ENCODE measurements at regions not wholly inside any gene's neighbourhood (a gene's known extent, or its start where the extent isn't known, plus 50 kb on each side); places are given as distances from the start of the nearest gene placed in this dataset.

GRCh38 chr5:90184764-90185163 is 224.8 kb downstream of the CETN3 start:
- BruUV-seq (replicated peaks) = no TSS peak
- dilution Hi-C loops (cut with MboI; ENCODE audit: extremely low pct_ligation_motif_present, low sequenced_read_pairs) = no loop called here
- FAIRE-seq = no peak
- no peaks in the 10 kb centered on the region for H3K9me3 ChIP-seq (replicated peaks; ENCODE audit: control insufficient read depth, insufficient read depth, low read length)
- H4K20me1 ChIP-seq (replicated peaks; ENCODE audit: control insufficient read depth, extremely low read depth, insufficient read depth, low read length) = no peaks in the 10 kb centered on the region
- ChIA-PET POLR2A (no interaction called here), CTCF (interaction anchor here (1.7 to 7.4 kb wide), 2 partner anchors 1456 to 1460 kb away, joined by 4 to 67 read pairs; no protein-coding TSS in a partner anchor)
- DNase-seq (ENCODE audit: low read depth, low spot score) = no peak
- H3K27me3 ChIP-seq (ENCODE audit: control insufficient read depth in 2 of 2, insufficient read depth in 2 of 2, low read length in 2 of 2) = no peaks in the 10 kb centered on the region
- no peaks in the 10 kb centered on the region for H3K36me3 ChIP-seq (ENCODE audit: control insufficient read depth in 2 of 2, extremely low read depth in 1 of 2, insufficient read depth in 2 of 2, low read length in 2 of 2)
- H2AFZ ChIP-seq (ENCODE audit: low read depth, low read length) = no peak overlapping the region
- intact Hi-C loops (cut with micrococcal nuclease) = loop anchor here (1.0 kb wide), 2 partner anchors 1301 to 1457 kb away; partner anchors contain the start of gene MEF2C
- no peak overlapping the region for H3K9ac ChIP-seq (replicated peaks; ENCODE audit: extremely low read depth, insufficient read depth, low read length)
- TF ChIP-seq POLR2A (IDR thresholded peaks at IDR 0.05; ENCODE audit: low read depth, low read length) (no peak), CTCF (IDR thresholded peaks at IDR 0.05; ENCODE audit: extremely low read depth in 1 of 2, insufficient read depth in 1 of 2, low read depth in 1 of 2, low read length in 2 of 2) (no peak), GATA2 (IDR thresholded peaks at IDR 0.05; ENCODE audit: insufficient read depth, insufficient read length, low read depth, low read length) (no peak), EZH2 (IDR thresholded peaks at IDR 0.05; ENCODE audit: borderline replicate concordance, low read depth, low read length, severe bottlenecking) (no peak)
- H3K4me3 ChIP-seq (replicated peaks in 1 of 3; ENCODE audit: insufficient read depth in 1 of 3, low read depth in 1 of 3, low read length in 3 of 3) = no peak overlapping the region
- no peak overlapping the region for H3K27ac ChIP-seq (ENCODE audit: insufficient read depth, low read depth, low read length)
- no peaks in the 10 kb centered on the region for H3K79me2 ChIP-seq (ENCODE audit: control insufficient read depth, insufficient read depth, low read length)
- H3K4me2 ChIP-seq (ENCODE audit: insufficient read depth, low read length) = no peak overlapping the region
- H3K4me1 ChIP-seq (ENCODE audit: control insufficient read depth, extremely low read depth, insufficient read depth, low read length) = no peaks in the 10 kb centered on the region
- H3K9me1 ChIP-seq (replicated peaks; ENCODE audit: control insufficient read depth, extremely low read depth, insufficient read depth, low read length) = no peaks in the 10 kb centered on the region

- FAIRE-seq (no peak), DNase-seq (ENCODE audit: low read depth, low spot score) (no peak)
- intact Hi-C loops (cut with micrococcal nuclease) = no loop called here
- Histone ChIP-seq H3K9me1 (replicated peaks; ENCODE audit: control insufficient read depth, extremely low read depth, insufficient read depth, low read length) (no peaks in the 10 kb centered on the region), H2AFZ (ENCODE audit: low read depth, low read length) (no peak overlapping the region), H3K4me3 (replicated peaks in 1 of 3; ENCODE audit: insufficient read depth in 1 of 3, low read depth in 1 of 3, low read length in 3 of 3) (no peak overlapping the region), H3K36me3 (ENCODE audit: control insufficient read depth in 2 of 2, extremely low read depth in 1 of 2, insufficient read depth in 2 of 2, low read length in 2 of 2) (no peaks in the 10 kb centered on the region), H3K4me1 (ENCODE audit: control insufficient read depth, extremely low read depth, insufficient read depth, low read length) (no peaks in the 10 kb centered on the region), H3K79me2 (ENCODE audit: control insufficient read depth, insufficient read depth, low read length) (no peaks in the 10 kb centered on the region), H3K9ac (replicated peaks; ENCODE audit: extremely low read depth, insufficient read depth, low read length) (no peak overlapping the region), H4K20me1 (replicated peaks; ENCODE audit: control insufficient read depth, extremely low read depth, insufficient read depth, low read length) (no peaks in the 10 kb centered on the region), H3K27ac (ENCODE audit: insufficient read depth, low read depth, low read length) (no peak overlapping the region), H3K4me2 (ENCODE audit: insufficient read depth, low read length) (no peak overlapping the region), H3K27me3 (ENCODE audit: control insufficient read depth in 2 of 2, insufficient read depth in 2 of 2, low read length in 2 of 2) (no peaks in the 10 kb centered on the region), H3K9me3 (replicated peaks; ENCODE audit: control insufficient read depth, insufficient read depth, low read length) (no peaks in the 10 kb centered on the region)
- TF ChIP-seq EZH2 (IDR thresholded peaks at IDR 0.05; ENCODE audit: borderline replicate concordance, low read depth, low read length, severe bottlenecking) = no peak
- no peak for TF ChIP-seq FOS (IDR thresholded peaks at IDR 0.05; ENCODE audit: borderline replicate concordance, insufficient read depth, low read length)
- no peak for TF ChIP-seq GATA2 (IDR thresholded peaks at IDR 0.05; ENCODE audit: insufficient read depth, insufficient read length, low read depth, low read length)
- TF ChIP-seq JUN (IDR thresholded peaks at IDR 0.05; ENCODE audit: borderline replicate concordance, insufficient read depth, insufficient read length, low read depth) = no peak
- no peak for TF ChIP-seq MYC (IDR thresholded peaks at IDR 0.05; ENCODE audit: low read depth, low read length)
- TF ChIP-seq MAX (IDR thresholded peaks at IDR 0.05; ENCODE audit: insufficient read depth, insufficient read length) = no peak
- TF ChIP-seq POLR2A (IDR thresholded peaks at IDR 0.05; ENCODE audit: low read depth, low read length) = no peak
- TF ChIP-seq POLR2AphosphoS5 (IDR thresholded peaks at IDR 0.05; ENCODE audit: insufficient read depth, low read depth, low read length) = no peak
- TF ChIP-seq CTCF (IDR thresholded peaks at IDR 0.05; ENCODE audit: extremely low read depth in 1 of 2, insufficient read depth in 1 of 2, low read depth in 1 of 2, low read length in 2 of 2) = no peak
- dilution Hi-C loops (cut with MboI; ENCODE audit: extremely low pct_ligation_motif_present, low sequenced_read_pairs) = no loop called here
- ChIA-PET POLR2A (no interaction called here), CTCF (interaction anchor here (1.1 to 7.4 kb wide), 4 partner anchors 21 to 1459 kb away, joined by 3 to 67 read pairs (median 4); no protein-coding TSS in a partner anchor)
- BruUV-seq (replicated peaks) = no TSS peak
Measured at GRCh38 chr5:90182726-90183125, 226.8 kb downstream of the CETN3 start.

Measured in endothelial cell of umbilical vein (primary cell).